Astrocyte (in vitro differentiated cells and primary cell): ENCODE measurements at regions not wholly inside any gene's neighbourhood (a gene's known extent, or its start where the extent isn't known, plus 50 kb on each side); places are given as distances from the start of the nearest gene placed in this dataset.
A peak's percentile ranks its signal among the peaks of the same experiment; 100 is the strongest.

Source experiments
- DNase-seq: peaks from one replicate; pipeline ENCODE4 v3.0.0-alpha.2; 2010; ENCODE audit warnings: low read depth
- FAIRE-seq: peaks from 2 replicates; lab custom pipeline; 2011; peaks lifted over from hg19 to GRCh38; lab: Jason Lieb, UNC
- H2AFZ ChIP-seq: 2 replicates; pipeline ENCODE4 v1.6.0; 2012; ENCODE audit warnings: low read depth, low read length, inconsistent platforms
- H3K27ac ChIP-seq: 2 replicates; pipeline ENCODE4 v1.5.1; 2011; ENCODE audit warnings: low read depth, low read length, inconsistent platforms
- H3K27me3 ChIP-seq: 2 replicates; pipeline ENCODE4 v1.6.0; 2011; ENCODE audit warnings: low read length, inconsistent platforms; ENCODE audit not compliant: insufficient read depth
- H3K36me3 ChIP-seq: 2 replicates; pipeline ENCODE4 v1.5.1; 2011; ENCODE audit warnings: low read length, inconsistent platforms; ENCODE audit not compliant: insufficient read depth
- H3K4me1 ChIP-seq: 2 replicates; pipeline ENCODE4 v1.5.1; 2011; ENCODE audit warnings: low read length, inconsistent platforms; ENCODE audit not compliant: insufficient read depth
- H3K4me2 ChIP-seq: 2 replicates; pipeline ENCODE4 v1.6.0; 2012; ENCODE audit warnings: low read length, inconsistent platforms
- H3K4me3 ChIP-seq: 2 replicates; pipeline ENCODE4 v1.5.1; 2011; ENCODE audit warnings: low read depth, mild to moderate bottlenecking, low read length, inconsistent platforms; ENCODE audit not compliant: insufficient read depth
- H3K79me2 ChIP-seq: 2 replicates; pipeline ENCODE4 v1.6.0; 2012; ENCODE audit warnings: mild to moderate bottlenecking, low read length, inconsistent platforms; ENCODE audit not compliant: insufficient read depth
- H3K9ac ChIP-seq: 2 replicates; pipeline ENCODE4 v1.6.0; 2012; ENCODE audit warnings: mild to moderate bottlenecking, low read length, inconsistent platforms
- H3K9me3 ChIP-seq: 2 replicates; pipeline ENCODE4 v1.5.1; 2012; ENCODE audit warnings: low read depth, mild to moderate bottlenecking, low read length, inconsistent platforms; ENCODE audit not compliant: insufficient read depth
- H4K20me1 ChIP-seq: 2 replicates; pipeline ENCODE4 v1.6.0; 2012; ENCODE audit warnings: low read length, inconsistent platforms; ENCODE audit not compliant: insufficient read depth
- H3K27ac Mint-ChIP-seq: one replicate; pipeline ENCODE4 v1.8.0; 2021; ENCODE audit warnings: mild to moderate bottlenecking, mixed read lengths; ENCODE audit not compliant: unreplicated experiment
- H3K27me3 Mint-ChIP-seq: one replicate; pipeline ENCODE4 v1.8.0; 2021; ENCODE audit warnings: low read depth, mixed read lengths; ENCODE audit not compliant: unreplicated experiment
- H3K36me3 Mint-ChIP-seq: one replicate; pipeline ENCODE4 v1.8.0; 2021; ENCODE audit warnings: low read depth, mixed read lengths; ENCODE audit not compliant: unreplicated experiment
- H3K4me1 Mint-ChIP-seq: one replicate; pipeline ENCODE4 v1.8.0; 2021; ENCODE audit warnings: low read depth, mixed read lengths; ENCODE audit not compliant: unreplicated experiment
- H3K4me3 Mint-ChIP-seq: one replicate; pipeline ENCODE4 v1.8.0; 2021; ENCODE audit warnings: mild to moderate bottlenecking, moderate library complexity, mixed read lengths; ENCODE audit not compliant: unreplicated experiment
- H3K9me3 Mint-ChIP-seq: one replicate; pipeline ENCODE4 v1.8.0; 2021; ENCODE audit warnings: mild to moderate bottlenecking, mixed read lengths; ENCODE audit not compliant: unreplicated experiment
- CTCF ChIP-seq: IDR thresholded peaks from 2 replicates; pipeline ENCODE4 v1.5.1; 2011; ENCODE audit warnings: low read depth, mild to moderate bottlenecking, inconsistent platforms, low read length, moderate library complexity; ENCODE audit not compliant: insufficient read depth
- EZH2 ChIP-seq: IDR thresholded peaks from 2 replicates; pipeline ENCODE4 v1.6.1; 2012; ENCODE audit warnings: mild to moderate bottlenecking, low read length, inconsistent platforms; ENCODE audit not compliant: insufficient read depth

- H3K9me3 ChIP-seq = no peaks in the 10 kb centered on the region
- H2AFZ ChIP-seq = no peak overlapping the region
- no peak for FAIRE-seq
- Mint-ChIP-seq H3K27me3 (peaks cover 35% of the 10 kb centered on the region), H3K4me1 (no peaks in the 10 kb centered on the region), H3K4me3 (no peak overlapping the region), H3K9me3 (no peaks in the 10 kb centered on the region), H3K27ac (no peak overlapping the region), H3K36me3 (no peaks in the 10 kb centered on the region)
- H3K27ac ChIP-seq = no peak overlapping the region
- no peak for TF ChIP-seq CTCF
- no peak for TF ChIP-seq EZH2
- no peak overlapping the region for H3K4me2 ChIP-seq
- DNase-seq = no peak
- H3K36me3 ChIP-seq = no peaks in the 10 kb centered on the region
- no peaks in the 10 kb centered on the region for H3K79me2 ChIP-seq
- H3K9ac ChIP-seq = no peak overlapping the region
- H4K20me1 ChIP-seq = no peaks in the 10 kb centered on the region
- H3K4me3 ChIP-seq = no peak overlapping the region
- no peaks in the 10 kb centered on the region for H3K4me1 ChIP-seq
- H3K27me3 ChIP-seq = no peaks in the 10 kb centered on the region
These were observed 56.5 kb downstream of the CT47B1 start for GRCh38 chrX:120819126-120819525.

- TF ChIP-seq CTCF = no peak
- TF ChIP-seq EZH2 = no peak
- Histone ChIP-seq H3K27me3 (no peaks in the 10 kb centered on the region), H3K27ac (no peak overlapping the region), H3K36me3 (no peaks in the 10 kb centered on the region), H3K4me3 (no peak overlapping the region), H3K9ac (no peak overlapping the region), H4K20me1 (no peaks in the 10 kb centered on the region), H3K79me2 (no peaks in the 10 kb centered on the region), H3K4me2 (no peak overlapping the region), H2AFZ (no peak overlapping the region), H3K9me3 (no peaks in the 10 kb centered on the region), H3K4me1 (no peaks in the 10 kb centered on the region)
- no peak overlapping the region for H3K4me3 Mint-ChIP-seq
- no peak for DNase-seq
- H3K27ac Mint-ChIP-seq = no peak overlapping the region
- H3K9me3 Mint-ChIP-seq = peaks cover 2% of the 10 kb centered on the region
- no peaks in the 10 kb centered on the region for H3K4me1 Mint-ChIP-seq
- H3K27me3 Mint-ChIP-seq = peaks cover 22% of the 10 kb centered on the region
- H3K36me3 Mint-ChIP-seq = no peaks in the 10 kb centered on the region
- FAIRE-seq = no peak
These were observed 61.7 kb downstream of the CT47B1 start for GRCh38 chrX:120813982-120814381.

GRCh38 chrX:120801426-120801825 lies 74.2 kb downstream of the CT47B1 start:
- Mint-ChIP-seq H3K4me3 (no peak overlapping the region), H3K27me3 (peaks cover 32% of the 10 kb centered on the region), H3K36me3 (no peaks in the 10 kb centered on the region), H3K9me3 (no peaks in the 10 kb centered on the region), H3K4me1 (no peaks in the 10 kb centered on the region), H3K27ac (no peak overlapping the region)
- no peak overlapping the region for H3K4me2 ChIP-seq
- H3K27ac ChIP-seq = no peak overlapping the region
- no peaks in the 10 kb centered on the region for H3K36me3 ChIP-seq
- no peak overlapping the region for H2AFZ ChIP-seq
- DNase-seq = no peak
- no peaks in the 10 kb centered on the region for H3K79me2 ChIP-seq
- H3K9me3 ChIP-seq = no peaks in the 10 kb centered on the region
- H3K4me3 ChIP-seq = no peak overlapping the region
- TF ChIP-seq EZH2 (no peak), CTCF (no peak)
- no peaks in the 10 kb centered on the region for H4K20me1 ChIP-seq
- no peaks in the 10 kb centered on the region for H3K27me3 ChIP-seq
- H3K9ac ChIP-seq = no peak overlapping the region
- peaks cover 8% of the 10 kb centered on the region for H3K4me1 ChIP-seq
- FAIRE-seq = peak; percentile 87
